Mesenchymal stem cell (in vitro differentiated cells and primary cell): ENCODE measurements at regions not wholly inside any gene's neighbourhood (a gene's known extent, or its start where the extent isn't known, plus 50 kb on each side); places are given as distances from the start of the nearest gene placed in this dataset.
"Not testable (repeated sequence)": the region's sequence is repeated elsewhere in the genome, so short reads cannot be mapped to it uniquely, and the experiment has no call there.

Source experiments
- DNase-seq: peaks from one replicate; pipeline ENCODE4 v3.0.0-alpha.2; 2013
- H2AFZ ChIP-seq: one replicate; pipeline ENCODE4 v1.6.1; 2013; ENCODE audit warnings: low read depth, mild to moderate bottlenecking, control low read depth, inconsistent platforms, low read length, moderate library complexity
- H2AK5ac ChIP-seq: 2 replicates; pipeline ENCODE4 v1.6.1; 2013; ENCODE audit warnings: low read length, moderate library complexity, mild to moderate bottlenecking, inconsistent platforms; ENCODE audit not compliant: severe bottlenecking
- H2BK120ac ChIP-seq: one replicate; pipeline ENCODE4 v1.6.1; 2013; ENCODE audit warnings: low read depth, mild to moderate bottlenecking, inconsistent platforms, low read length, moderate library complexity
- H2BK12ac ChIP-seq, 2 experiments: one replicate each; pipeline ENCODE4 v1.6.1; 2013; ENCODE audit warnings: inconsistent platforms in 2 of 2, low read length in 2 of 2, mild to moderate bottlenecking in 2 of 2, moderate library complexity in 2 of 2, control low read depth in 1 of 2
- H2BK15ac ChIP-seq: one replicate; pipeline ENCODE4 v1.6.1; 2013; ENCODE audit warnings: mild to moderate bottlenecking, low read depth, inconsistent platforms; ENCODE audit not compliant: poor library complexity, severe bottlenecking
- H2BK5ac ChIP-seq: 2 replicates; pipeline ENCODE4 v1.6.1; 2013; ENCODE audit warnings: low read depth, mild to moderate bottlenecking, low read length, control low read depth, inconsistent platforms; ENCODE audit not compliant: poor library complexity, severe bottlenecking
- H3K14ac ChIP-seq, 2 experiments: one replicate each; pipeline ENCODE4 v1.6.1; 2013; ENCODE audit warnings: inconsistent platforms in 2 of 2, low read length in 2 of 2, control low read depth in 1 of 2, mild to moderate bottlenecking in 1 of 2, moderate library complexity in 1 of 2
- H3K18ac ChIP-seq, 2 experiments: one replicate each; pipeline ENCODE4 v1.6.1; 2013; ENCODE audit warnings: inconsistent platforms in 2 of 2, low read length in 2 of 2, control low read depth in 1 of 2, low read depth in 1 of 2, mild to moderate bottlenecking in 1 of 2
- H3K23ac ChIP-seq, 2 experiments: one replicate each; pipeline ENCODE4 v1.6.1; 2013; ENCODE audit warnings: inconsistent platforms in 2 of 2, low read length in 2 of 2, mild to moderate bottlenecking in 2 of 2, moderate library complexity in 2 of 2, control low read depth in 1 of 2
- H3K27ac ChIP-seq: 2 replicates; pipeline ENCODE4 v1.5.1; 2013; ENCODE audit warnings: mild to moderate bottlenecking, moderate library complexity, low read length, control low read depth, inconsistent platforms; ENCODE audit not compliant: poor library complexity, severe bottlenecking
- H3K27me3 ChIP-seq, 2 experiments: 2 replicates each; pipeline versions ENCODE4 v1.6.1 to v1.7.0; 2013; ENCODE audit warnings: low read length in 2 of 2, mild to moderate bottlenecking in 2 of 2, moderate library complexity in 2 of 2, control low read depth in 1 of 2, inconsistent platforms in 1 of 2; ENCODE audit not compliant: control insufficient read depth in 1 of 2, insufficient read depth in 1 of 2
- H3K36me3 ChIP-seq, 2 experiments: 2 replicates each; pipeline versions ENCODE4 v1.6.1 to v1.7.0; 2013; ENCODE audit warnings: low read length in 2 of 2, control low read depth in 1 of 2, inconsistent platforms in 1 of 2, low read depth in 1 of 2, mild to moderate bottlenecking in 1 of 2; ENCODE audit not compliant: insufficient read depth in 2 of 2, control insufficient read depth in 1 of 2
- H3K4ac ChIP-seq, 2 experiments: one replicate each; pipeline ENCODE4 v1.6.1; 2013; ENCODE audit warnings: inconsistent platforms in 2 of 2, low read length in 2 of 2, mild to moderate bottlenecking in 2 of 2, moderate library complexity in 2 of 2, control low read depth in 1 of 2, low read depth in 1 of 2
- H3K4me1 ChIP-seq: 2 replicates; pipeline ENCODE4 v1.6.1; 2013; ENCODE audit warnings: low read depth, low read length, control low read depth; ENCODE audit not compliant: control insufficient read depth, insufficient read depth
- H3K4me2 ChIP-seq: 2 replicates; pipeline ENCODE4 v1.6.1; 2013; ENCODE audit warnings: low read length, mild to moderate bottlenecking, inconsistent platforms; ENCODE audit not compliant: poor library complexity, severe bottlenecking
- H3K4me3 ChIP-seq, 2 experiments: 2 replicates each; pipeline versions ENCODE4 v1.5.1 to v1.7.0; 2013; ENCODE audit warnings: low read length in 2 of 2, mild to moderate bottlenecking in 2 of 2, control low read depth in 1 of 2, low read depth in 1 of 2; ENCODE audit not compliant: insufficient read depth in 1 of 2
- H3K79me1 ChIP-seq: replicated peaks from 2 replicates; pipeline ENCODE4 v1.6.1; 2013; ENCODE audit warnings: mild to moderate bottlenecking, control low read depth, low read length, inconsistent platforms; ENCODE audit not compliant: poor library complexity, severe bottlenecking
- H3K9ac ChIP-seq: 2 replicates; pipeline ENCODE4 v1.7.0; 2013; ENCODE audit warnings: mild to moderate bottlenecking, low read length, moderate library complexity
- H3K9me3 ChIP-seq: 2 replicates; pipeline ENCODE4 v1.7.0; 2013; ENCODE audit warnings: mild to moderate bottlenecking, low read length; ENCODE audit not compliant: control insufficient read depth
- H4K8ac ChIP-seq: one replicate; pipeline ENCODE4 v1.6.1; 2013; ENCODE audit warnings: inconsistent platforms, mild to moderate bottlenecking, low read length, moderate library complexity
- H4K91ac ChIP-seq: one replicate; pipeline ENCODE4 v1.6.1; 2013; ENCODE audit warnings: mild to moderate bottlenecking, low read length, inconsistent platforms
- WGBS: methylation state at CpG from one replicate; pipeline ENCODE4 v1.1.7; 2013; ENCODE audit warnings: mixed read lengths; 5-methylcytosine and 5-hydroxymethylcytosine counted together

DNA sequence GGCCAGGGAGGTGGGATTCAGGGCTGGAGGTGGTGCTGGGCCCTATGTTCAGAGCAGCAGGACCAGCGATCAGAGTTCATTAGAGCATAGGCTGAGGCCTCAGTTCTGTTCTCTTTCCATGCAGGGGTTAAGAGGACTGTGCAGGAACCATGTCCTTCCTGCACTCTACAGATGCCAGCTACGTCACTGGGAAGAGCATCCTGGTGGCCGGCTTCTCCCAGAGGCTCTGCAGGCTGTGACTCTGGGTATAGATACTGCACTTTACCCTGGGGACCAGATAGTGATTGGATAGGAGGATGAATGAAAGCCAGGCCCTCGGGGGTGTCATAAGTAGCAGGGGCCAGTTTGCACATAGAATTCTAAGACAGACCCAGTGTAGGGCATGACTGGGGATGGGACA is 92.6 kb downstream of the DHRS2 start:
- Histone ChIP-seq H2BK5ac (no peak overlapping the region), H3K27ac (no peak overlapping the region), H2BK12ac (no peak overlapping the region), H3K27me3 (peaks cover 0 to 35% of the 10 kb centered on the region in 2 experiments), H3K4me3 (no peak overlapping the region), H3K9ac (no peak overlapping the region), H3K4ac (no peak overlapping the region), H3K14ac (no peak overlapping the region), H2BK120ac (no peak overlapping the region), H4K8ac (no peak overlapping the region), H3K4me1 (no peaks in the 10 kb centered on the region), H3K79me1 (no peaks in the 10 kb centered on the region), H2AFZ (no peak overlapping the region), H2AK5ac (no peak overlapping the region), H3K9me3 (no peaks in the 10 kb centered on the region), H3K18ac (no peak overlapping the region), H4K91ac (no peak overlapping the region), H2BK15ac (no peak overlapping the region), H3K23ac (no peak overlapping the region), H3K4me2 (no peak overlapping the region), H3K36me3 (no peaks in the 10 kb centered on the region)
- no peak for DNase-seq
- 45% methylated on average over 4 of the region's 4 CpGs for WGBS

DNA sequence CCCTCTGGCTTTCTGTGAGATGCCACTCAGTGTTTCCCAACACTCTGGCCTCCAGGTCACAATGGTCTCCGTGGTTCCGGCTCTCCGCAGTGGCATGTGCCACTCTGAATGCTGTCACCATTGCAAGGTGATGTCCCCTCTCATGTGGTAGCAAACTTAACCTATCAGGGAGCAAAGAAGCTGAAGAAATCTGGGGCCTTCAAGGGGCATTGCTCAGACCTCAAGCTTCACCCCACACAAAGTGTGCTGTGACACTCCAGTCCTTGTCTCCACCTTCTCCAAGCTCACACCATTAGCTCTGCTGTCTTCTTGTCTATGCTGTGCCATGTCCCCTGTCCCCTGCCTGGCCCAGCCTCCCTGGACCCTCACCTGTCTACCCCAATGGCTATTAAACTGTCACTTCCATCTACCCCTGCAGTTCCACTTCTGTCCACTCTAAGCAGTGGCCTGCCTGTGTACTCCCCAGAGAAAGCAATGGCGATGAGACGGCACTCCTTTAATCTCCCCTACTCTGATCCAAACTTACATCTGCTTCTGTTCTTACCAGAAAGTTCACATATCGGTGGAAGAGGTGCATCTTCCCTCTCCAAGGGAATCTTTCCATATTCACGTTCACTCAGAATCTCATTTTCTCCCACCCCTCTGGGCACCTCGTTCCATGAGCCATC is 93.7 kb downstream of the DHRS2 start:
- Histone ChIP-seq H3K79me1 (no peaks in the 10 kb centered on the region), H3K27ac (no peak overlapping the region), H2BK12ac (no peak overlapping the region), H3K4me1 (no peaks in the 10 kb centered on the region), H2AK5ac (no peak overlapping the region), H3K27me3 (peaks cover 0 to 29% of the 10 kb centered on the region in 2 experiments), H2AFZ (no peak overlapping the region), H3K9me3 (no peaks in the 10 kb centered on the region), H3K4ac (no peak overlapping the region), H3K36me3 (no peaks in the 10 kb centered on the region), H4K91ac (no peak overlapping the region), H4K8ac (no peak overlapping the region), H3K9ac (no peak overlapping the region), H2BK15ac (no peak overlapping the region), H2BK5ac (no peak overlapping the region), H3K14ac (no peak overlapping the region), H3K4me3 (no peak overlapping the region), H3K18ac (no peak overlapping the region), H3K23ac (no peak overlapping the region), H2BK120ac (no peak overlapping the region), H3K4me2 (no peak overlapping the region)
- 59% methylated on average over 8 of the region's 8 CpGs for WGBS
- no peak for DNase-seq

DNA sequence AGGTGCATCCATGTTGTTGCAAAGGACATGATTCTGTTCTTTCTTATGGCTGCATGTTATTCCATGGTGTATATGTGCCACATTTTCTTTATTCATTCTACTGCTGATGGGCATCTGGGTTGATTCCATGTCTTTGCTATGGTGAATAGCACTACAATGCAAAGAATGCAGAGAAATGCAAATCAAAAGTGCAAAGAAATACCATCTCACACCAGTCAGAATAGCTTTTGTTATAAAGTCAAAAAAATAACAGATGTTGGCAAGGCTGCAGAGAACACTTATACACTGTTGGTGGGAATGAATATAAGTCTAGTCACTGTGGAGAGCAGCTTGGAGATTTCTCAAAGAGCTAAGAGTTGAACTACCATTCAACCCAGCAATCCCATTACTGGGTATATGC is 99.2 kb downstream of the DHRS2 start:
- H3K79me1 ChIP-seq = no peaks in the 10 kb centered on the region
- no peak overlapping the region for H2BK12ac ChIP-seq
- no peak overlapping the region for H3K9ac ChIP-seq
- peaks cover 0 to 15% of the 10 kb centered on the region in 2 experiments for H3K27me3 ChIP-seq
- no peak overlapping the region for H3K14ac ChIP-seq
- no peak overlapping the region for H2BK120ac ChIP-seq
- no peaks in the 10 kb centered on the region for H3K36me3 ChIP-seq
- H2AFZ ChIP-seq = no peak overlapping the region
- H3K9me3 ChIP-seq = no peaks in the 10 kb centered on the region
- no peak overlapping the region for H4K91ac ChIP-seq
- H3K27ac ChIP-seq = no peak overlapping the region
- H2BK15ac ChIP-seq = no peak overlapping the region
- H2BK5ac ChIP-seq = no peak overlapping the region
- no peak overlapping the region for H3K23ac ChIP-seq
- H3K18ac ChIP-seq = no peak overlapping the region
- H3K4ac ChIP-seq = no peak overlapping the region
- H3K4me2 ChIP-seq = no peak overlapping the region
- H2AK5ac ChIP-seq = no peak overlapping the region
- H3K4me1 ChIP-seq = no peaks in the 10 kb centered on the region
- H3K4me3 ChIP-seq = no peak overlapping the region
- DNase-seq = no peak
- no peak overlapping the region for H4K8ac ChIP-seq

DNA sequence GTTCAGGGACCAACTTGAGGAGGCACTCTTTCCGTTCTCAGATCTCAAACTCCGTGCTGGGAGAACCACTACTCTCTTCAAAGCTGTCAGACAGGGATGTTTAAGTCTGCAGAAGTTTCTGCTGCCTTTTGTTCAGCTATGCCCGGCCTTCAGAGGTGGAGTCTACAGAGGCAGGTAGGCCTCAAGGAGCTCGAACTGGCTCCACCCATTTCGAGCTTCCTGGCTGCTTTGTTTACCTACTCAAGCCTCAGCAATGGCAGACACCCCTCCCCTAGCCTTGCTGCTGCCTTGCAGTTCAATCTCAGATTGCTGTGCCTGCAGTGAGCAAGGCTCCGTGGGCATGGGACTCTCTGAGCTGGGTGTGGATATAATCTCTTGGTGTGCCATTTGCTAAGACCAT is 108.2 kb downstream of the DHRS2 start:
- not testable (repeated sequence) for H3K4me2 ChIP-seq, H3K36me3 ChIP-seq, H3K14ac ChIP-seq, H3K23ac ChIP-seq, H2AK5ac ChIP-seq, H3K79me1 ChIP-seq, H3K27me3 ChIP-seq, H3K27ac ChIP-seq, H2AFZ ChIP-seq, H2BK15ac ChIP-seq, DNase-seq, H3K4ac ChIP-seq, H3K4me1 ChIP-seq, H2BK120ac ChIP-seq, H3K4me3 ChIP-seq, H3K18ac ChIP-seq, H3K9ac ChIP-seq, H2BK5ac ChIP-seq, H2BK12ac ChIP-seq, H3K9me3 ChIP-seq, H4K91ac ChIP-seq, H4K8ac ChIP-seq
- WGBS = 17% methylated on average over 6 of the region's 6 CpGs
